B cell (primary cell): ENCODE measurements at regions not wholly inside any gene's neighbourhood (a gene's known extent, or its start where the extent isn't known, plus 50 kb on each side); places are given as distances from the start of the nearest gene placed in this dataset.

Source experiments
- EZH2 ChIP-seq: IDR thresholded peaks from 2 replicates; pipeline ENCODE4 v1.6.1; 2012; ENCODE audit warnings: borderline replicate concordance, low read depth, mild to moderate bottlenecking, moderate library complexity, low read length; ENCODE audit not compliant: insufficient read depth, poor library complexity, severe bottlenecking
- TF ChIP-seq, protein P1 (sequence below): fragments of 200-600 bp; IDR thresholded peaks from one replicate; pipeline ENCODE4 v1.8.0; 2022; ENCODE audit warnings: antibody characterized with exemption, mild to moderate bottlenecking

DNA sequence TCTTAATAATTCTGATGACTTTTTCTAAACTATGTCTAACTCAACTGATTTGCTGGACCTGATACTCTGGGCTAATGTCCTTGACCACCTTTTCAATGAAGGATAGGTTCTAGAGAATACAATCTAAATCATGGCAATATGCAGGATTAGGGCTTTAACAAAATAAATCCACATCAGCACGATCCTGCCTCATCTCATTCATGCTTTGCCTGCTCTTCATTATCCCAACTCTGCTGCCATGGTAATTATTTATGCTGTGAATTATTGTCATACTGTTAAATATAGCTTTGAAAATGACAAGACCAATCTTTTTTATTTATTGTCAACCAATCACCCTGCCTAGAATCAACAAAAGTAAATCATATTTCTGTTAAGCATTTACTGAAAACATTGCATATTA lies 2176.7 kb upstream of the AGA start:
- TF ChIP-seq, protein P1, sequence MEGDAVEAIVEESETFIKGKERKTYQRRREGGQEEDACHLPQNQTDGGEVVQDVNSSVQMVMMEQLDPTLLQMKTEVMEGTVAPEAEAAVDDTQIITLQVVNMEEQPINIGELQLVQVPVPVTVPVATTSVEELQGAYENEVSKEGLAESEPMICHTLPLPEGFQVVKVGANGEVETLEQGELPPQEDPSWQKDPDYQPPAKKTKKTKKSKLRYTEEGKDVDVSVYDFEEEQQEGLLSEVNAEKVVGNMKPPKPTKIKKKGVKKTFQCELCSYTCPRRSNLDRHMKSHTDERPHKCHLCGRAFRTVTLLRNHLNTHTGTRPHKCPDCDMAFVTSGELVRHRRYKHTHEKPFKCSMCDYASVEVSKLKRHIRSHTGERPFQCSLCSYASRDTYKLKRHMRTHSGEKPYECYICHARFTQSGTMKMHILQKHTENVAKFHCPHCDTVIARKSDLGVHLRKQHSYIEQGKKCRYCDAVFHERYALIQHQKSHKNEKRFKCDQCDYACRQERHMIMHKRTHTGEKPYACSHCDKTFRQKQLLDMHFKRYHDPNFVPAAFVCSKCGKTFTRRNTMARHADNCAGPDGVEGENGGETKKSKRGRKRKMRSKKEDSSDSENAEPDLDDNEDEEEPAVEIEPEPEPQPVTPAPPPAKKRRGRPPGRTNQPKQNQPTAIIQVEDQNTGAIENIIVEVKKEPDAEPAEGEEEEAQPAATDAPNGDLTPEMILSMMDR: no peak
- no peak for TF ChIP-seq EZH2
